IPS DF 4.7 (cell line): ENCODE measurements at regions not wholly inside any gene's neighbourhood (a gene's known extent, or its start where the extent isn't known, plus 50 kb on each side); places are given as distances from the start of the nearest gene placed in this dataset.

Source experiments
- DNase-seq: peaks from one replicate; pipeline ENCODE4 v3.0.0-alpha.2; 2013; ENCODE audit warnings: low spot score; ENCODE audit errors: extremely low read depth

GRCh38 chr5:52673495-52673894 lies 114.2 kb upstream of the ITGA1 start:
- no peak for DNase-seq

DNA sequence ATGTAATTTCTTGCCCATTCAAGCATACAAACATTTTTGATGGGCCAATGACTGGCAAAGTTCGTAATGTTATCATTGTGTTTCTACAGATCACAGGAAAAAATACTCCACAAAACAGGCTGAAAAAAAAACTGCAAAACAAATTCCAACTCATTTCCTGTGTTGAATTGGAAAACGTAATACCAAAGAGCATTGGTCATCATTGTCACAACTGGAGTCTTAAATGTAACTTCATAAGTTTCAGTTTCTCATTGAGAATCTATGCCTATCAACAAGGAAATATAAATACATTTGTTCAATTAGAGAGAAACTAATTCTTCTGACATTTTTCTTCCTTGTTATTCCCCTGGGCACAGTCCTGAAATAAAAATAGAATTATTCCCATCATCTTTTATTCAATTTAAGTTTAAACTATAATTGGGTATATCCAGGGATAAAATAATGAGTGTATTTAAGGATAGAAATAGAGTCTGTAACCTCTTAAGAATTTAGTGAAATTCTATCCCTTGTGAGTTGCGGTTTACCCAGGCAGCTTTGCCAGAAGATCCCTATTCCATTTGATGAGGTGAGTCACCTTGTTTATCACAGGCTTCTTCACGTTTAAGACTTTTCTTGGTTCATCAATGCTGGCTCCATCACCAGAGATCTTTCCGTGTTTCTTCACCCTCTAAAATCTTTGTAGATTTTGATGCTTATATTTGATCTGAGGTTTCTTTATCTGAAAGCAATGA lies 112.7 kb upstream of the ITGA1 start:
- no peak for DNase-seq

DNA sequence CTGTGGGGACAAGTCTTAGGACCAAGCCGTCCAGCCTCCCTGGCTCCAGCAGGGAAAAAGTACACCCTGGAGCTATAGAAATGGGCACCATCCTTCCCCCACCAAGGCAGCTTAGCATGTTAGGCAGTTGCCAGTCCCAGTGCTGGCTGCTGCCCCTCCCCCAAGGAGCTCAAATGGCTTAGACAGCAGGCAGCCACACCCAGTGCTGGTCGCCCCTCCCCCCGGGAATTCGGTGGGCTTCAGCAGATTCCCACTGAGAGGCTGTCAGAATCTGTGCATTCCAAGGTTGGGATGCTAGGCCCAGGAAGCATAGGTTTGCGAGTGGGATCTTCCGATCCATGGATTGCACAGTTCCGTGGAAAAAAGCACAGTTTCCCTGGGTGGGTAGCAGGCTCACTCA lies 105.2 kb upstream of the ITGA1 start:
- no peak for DNase-seq

DNA sequence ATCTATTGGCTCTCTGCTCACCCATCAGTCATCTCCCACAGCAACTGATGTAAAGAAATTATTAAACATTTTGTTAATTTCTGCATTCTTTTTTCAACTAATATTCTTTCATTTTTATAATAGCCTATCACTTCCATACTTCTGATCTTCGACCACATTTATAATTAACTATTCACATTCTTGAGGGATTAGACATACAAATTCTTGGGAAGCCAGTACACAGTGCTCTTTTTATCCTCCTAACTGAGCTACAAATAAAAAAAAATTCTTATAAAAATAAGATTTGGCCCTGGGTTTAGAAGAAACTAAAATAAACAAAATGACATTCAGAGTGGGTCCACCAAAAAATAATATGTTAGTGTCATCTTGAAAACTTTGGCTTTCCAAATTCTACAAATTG lies 103.7 kb upstream of the ITGA1 start:
- DNase-seq = no peak

DNA sequence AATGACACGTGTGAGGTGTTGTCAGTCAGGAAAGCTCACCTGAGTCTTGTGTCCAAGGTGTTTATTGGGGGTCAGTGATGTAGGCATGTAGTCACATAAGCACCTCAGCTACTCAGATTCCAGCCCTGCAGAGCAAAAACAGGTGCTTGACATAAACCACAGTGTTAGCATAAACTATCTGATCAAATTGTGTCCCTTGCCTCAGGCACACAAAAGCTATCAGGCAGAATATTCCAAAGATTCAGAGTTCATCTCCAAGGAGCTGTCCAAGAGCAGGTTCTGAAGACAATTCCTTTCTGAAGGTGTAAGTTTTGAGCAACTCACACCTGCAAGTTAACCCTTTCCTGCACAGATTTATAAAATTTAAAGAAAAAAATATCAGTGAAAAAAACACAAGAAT lies 102.2 kb upstream of the ITGA1 start:
- no peak for DNase-seq

DNA sequence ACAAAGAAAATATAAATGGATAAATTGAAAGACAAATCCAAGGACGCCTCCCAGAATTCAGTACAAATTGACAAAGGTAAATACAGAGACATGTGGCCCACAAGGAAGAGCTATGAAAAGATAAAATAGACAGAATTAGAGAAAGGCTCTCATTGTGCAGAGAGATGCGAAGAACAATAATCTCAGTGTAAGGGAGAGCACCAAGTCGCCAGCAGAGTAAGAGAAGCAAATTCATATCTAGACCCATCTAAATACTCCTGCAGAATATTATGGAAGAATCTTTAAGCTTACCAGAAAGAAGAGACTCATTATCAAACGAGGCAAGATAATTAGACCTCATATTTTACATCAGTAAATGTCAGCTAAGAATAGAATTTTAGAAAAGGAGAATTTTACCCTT lies 101.7 kb upstream of the ITGA1 start:
- DNase-seq = no peak

DNA sequence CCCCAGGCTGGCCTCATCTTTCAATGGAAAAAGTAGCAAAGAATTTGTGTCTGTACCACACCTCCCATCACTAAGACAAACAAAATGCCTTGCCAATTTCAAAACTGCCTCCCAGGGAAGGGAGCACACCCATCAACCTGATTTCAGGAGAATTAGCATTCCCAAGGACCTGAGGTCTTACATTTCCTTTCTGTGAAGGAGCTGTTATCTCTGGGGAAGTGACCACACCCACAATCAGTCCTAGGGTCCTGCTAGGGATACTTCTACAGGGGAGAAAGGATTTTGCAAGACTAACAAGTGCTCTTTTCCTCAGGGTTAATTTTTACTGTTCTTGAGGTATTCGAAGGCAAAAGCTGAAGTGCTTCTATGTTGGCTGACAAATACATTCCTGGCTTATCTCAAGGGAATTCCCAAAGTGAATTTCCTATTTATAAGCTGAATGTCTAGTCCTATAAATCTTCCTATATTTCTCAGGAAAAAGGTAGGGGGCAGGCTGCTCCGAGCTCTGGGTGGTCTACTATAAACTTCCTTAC lies 97.4 kb upstream of the ITGA1 start:
- DNase-seq = peak; percentile 38

DNA sequence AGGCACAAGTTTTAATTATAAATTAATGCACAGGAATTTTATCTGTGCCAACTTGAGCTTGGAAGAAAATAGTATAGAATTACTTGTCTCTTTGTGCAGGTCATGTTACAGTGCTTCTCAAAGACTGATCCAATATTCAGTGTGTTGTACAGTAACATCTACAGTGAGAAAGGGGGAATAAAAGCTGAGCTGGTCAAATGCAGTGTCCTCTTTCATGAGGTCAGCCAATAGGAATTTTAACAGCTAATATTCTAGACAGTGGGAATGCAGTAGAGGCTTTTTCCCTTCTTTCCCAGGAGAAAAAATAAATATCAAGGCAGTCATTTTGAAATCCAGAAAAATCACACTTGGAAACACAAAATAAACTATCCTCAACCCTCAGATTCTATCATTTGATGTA lies 95.7 kb upstream of the ITGA1 start:
- no peak for DNase-seq

GRCh38 chr5:52692606-52693005 lies 95.1 kb upstream of the ITGA1 start:
- DNase-seq = no peak

- no peak for DNase-seq
Measured at GRCh38 chr5:52693280-52693679, 94.4 kb upstream of the ITGA1 start.

DNA sequence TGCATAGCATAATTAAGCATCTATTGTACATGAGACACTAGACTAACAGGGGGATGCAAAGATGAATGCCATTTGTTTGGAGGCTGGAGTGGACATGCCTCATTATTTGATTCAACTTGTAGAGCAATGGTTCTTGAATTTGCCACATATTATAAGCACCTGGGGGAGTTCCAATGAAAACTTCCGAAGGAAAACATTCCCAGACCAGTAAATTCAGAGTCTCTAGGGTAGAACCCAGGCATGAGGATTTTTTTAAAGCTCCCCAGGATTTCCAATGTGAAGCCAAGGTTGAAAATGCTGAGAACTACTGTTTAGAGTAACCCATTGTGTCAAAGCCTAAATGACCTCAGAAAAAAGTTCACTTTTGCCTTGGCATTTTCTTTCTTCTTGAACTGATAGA lies 93.9 kb upstream of the ITGA1 start:
- DNase-seq = no peak

- DNase-seq = no peak
Measured at GRCh38 chr5:52694648-52695047, 93.1 kb upstream of the ITGA1 start.

GRCh38 chr5:52702877-52703276 lies 84.8 kb upstream of the ITGA1 start:
- DNase-seq = no peak

DNA sequence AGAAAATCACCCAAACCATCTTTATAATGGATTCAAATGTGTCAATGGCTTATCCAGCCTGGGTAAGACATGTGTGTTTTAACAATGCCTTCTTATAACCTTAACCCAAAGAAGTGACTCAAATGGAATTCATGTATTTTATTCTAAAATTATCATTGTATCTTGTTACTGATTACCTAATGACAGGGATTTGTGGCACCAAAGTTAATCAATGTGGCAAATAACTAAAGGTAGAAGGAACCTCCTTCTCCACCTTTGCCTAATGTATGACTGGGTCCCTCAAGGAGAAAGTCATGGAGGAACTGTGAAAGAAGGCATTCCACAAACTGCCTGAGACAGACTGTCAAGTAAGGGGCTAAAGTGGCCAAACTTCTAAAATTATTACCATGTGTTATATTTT lies 84.4 kb upstream of the ITGA1 start:
- DNase-seq = no peak

GRCh38 chr5:52705720-52706119 lies 82.0 kb upstream of the ITGA1 start:
- no peak for DNase-seq

DNA sequence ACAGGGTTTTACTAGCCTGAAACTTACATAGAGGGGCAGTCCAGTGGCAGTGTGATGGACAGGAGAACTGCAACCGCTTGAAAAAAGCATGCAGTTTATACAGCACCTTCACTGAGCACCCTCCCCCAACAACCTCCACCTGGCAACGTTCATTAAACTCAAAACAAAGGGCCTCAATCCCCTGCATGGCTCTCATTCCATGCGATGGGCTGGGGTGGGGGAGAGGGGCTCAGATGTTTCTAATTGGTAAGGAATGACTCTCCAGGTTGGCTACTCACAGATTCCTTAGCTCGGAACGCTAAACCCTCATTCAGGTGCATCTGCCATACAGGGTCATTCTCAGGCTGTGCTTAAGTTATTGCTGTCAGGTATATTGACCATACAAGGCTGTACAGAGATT lies 80.9 kb upstream of the ITGA1 start:
- no peak for DNase-seq

- no peak for DNase-seq
Measured at GRCh38 chr5:52707616-52708015, 80.1 kb upstream of the ITGA1 start.

GRCh38 chr5:52708463-52708862 lies 79.3 kb upstream of the ITGA1 start:
- no peak for DNase-seq

GRCh38 chr5:52709167-52709925 lies 78.4 kb upstream of the ITGA1 start:
- DNase-seq = no peak

DNA sequence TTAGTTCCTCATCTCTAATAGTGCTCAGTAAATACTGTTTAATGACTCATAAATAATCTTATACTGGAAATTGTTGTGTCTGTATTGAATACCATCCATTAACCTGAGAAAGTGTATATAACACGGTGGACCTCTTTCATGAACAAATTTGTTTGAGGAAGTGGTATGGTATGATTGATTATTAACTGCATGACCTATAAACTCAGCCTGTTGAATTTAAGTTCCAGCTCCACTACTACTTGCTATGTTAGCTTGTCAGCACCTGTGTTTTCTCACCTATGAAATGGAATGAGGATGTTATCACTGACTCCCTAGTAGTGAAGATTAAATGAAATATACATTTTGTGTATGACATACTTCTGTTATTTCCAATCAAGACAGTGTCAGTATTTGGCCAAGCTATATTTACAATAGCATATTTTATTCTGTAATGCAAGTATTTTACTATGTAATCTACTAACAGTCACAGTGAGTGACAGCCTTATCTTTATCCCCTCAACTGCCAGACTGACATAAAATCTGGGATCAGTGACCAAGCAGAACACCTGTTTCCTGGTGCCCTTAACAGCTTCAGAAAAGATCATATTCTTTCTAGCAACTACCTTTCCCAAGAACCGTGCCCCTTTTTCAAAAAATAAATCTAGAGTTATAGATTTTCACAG lies 77.3 kb upstream of the ITGA1 start:
- DNase-seq = no peak

DNA sequence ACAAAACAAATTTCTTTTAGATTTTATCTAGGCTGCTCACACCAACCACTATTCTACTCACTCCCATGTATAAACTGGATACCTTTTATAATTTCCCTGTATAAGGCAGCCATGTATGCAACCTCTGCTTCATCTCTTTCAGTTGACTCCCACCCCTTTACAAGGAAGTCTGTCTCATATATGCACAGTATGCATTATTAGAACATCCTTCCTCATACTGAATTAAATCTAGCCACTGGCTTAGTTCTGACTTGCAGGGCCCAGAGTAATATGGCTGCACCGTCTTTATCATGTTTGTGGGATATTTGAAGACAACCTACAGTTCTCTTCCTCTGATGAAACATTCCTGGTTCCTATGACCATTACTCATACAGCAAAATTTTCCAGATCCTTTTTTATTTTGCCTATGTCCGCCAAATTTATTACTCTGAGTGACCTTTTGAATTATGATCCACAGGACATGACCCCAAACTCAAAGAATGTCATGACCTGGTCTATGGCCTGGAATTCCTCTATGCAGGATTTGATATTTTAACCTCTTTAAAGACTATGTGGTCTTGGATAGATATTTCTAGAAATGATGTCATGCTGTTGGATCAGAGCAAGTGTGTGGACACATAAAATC lies 76.6 kb upstream of the ITGA1 start:
- no peak for DNase-seq

DNA sequence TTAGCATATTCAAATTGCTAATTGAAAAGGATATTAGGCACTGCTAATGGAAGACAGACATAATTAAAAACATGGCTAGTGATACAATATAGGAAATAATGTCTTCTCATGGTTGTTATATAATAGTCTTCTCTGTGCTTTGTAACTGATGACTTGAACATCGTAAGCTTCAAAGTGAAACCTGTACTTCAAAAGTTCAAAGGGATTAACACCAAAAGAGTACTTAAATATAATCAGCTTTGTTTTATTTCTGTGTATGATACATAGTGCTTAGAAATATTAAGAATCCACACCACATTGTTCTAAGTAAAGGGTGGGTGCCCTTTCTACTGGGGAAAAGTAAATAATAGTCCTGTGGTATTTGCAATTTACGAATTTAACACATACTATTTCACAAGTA lies 75.4 kb upstream of the ITGA1 start:
- DNase-seq = no peak
